GM12865 (cell line): ENCODE measurements at regions not wholly inside any gene's neighbourhood (a gene's known extent, or its start where the extent isn't known, plus 50 kb on each side); places are given as distances from the start of the nearest gene placed in this dataset.

Experiments used
- DNase-seq: peaks from one replicate; pipeline ENCODE4 v3.0.0; 2010; ENCODE audit warnings: low read depth
- H3K4me3 ChIP-seq: 2 replicates; pipeline ENCODE4 v1.5.1; 2011; ENCODE audit warnings: mild to moderate bottlenecking, low read depth, low read length, control low read depth
- CTCF ChIP-seq: IDR thresholded peaks from 2 replicates; pipeline ENCODE4 v1.5.1; 2011; ENCODE audit warnings: low read length, control low read depth, low read depth, inconsistent platforms; ENCODE audit not compliant: insufficient read depth; ENCODE audit errors: missing control alignments

GRCh38 chr5:135127439-135128240 lies 93.6 kb upstream of the PITX1 start:
- no peak for DNase-seq
- no peak overlapping the region for H3K4me3 ChIP-seq
- no peak for TF ChIP-seq CTCF

GRCh38 chr5:135126688-135127438 lies 92.8 kb upstream of the PITX1 start:
- DNase-seq, result no peak
- TF ChIP-seq CTCF, result no peak
- H3K4me3 ChIP-seq, result no peak overlapping the region

- no peak for DNase-seq
- TF ChIP-seq CTCF, result no peak
- H3K4me3 ChIP-seq, result no peak overlapping the region
Measured at GRCh38 chr5:135124724-135125123, 90.7 kb upstream of the PITX1 start.

GRCh38 chr5:135124128-135124527 lies 90.1 kb upstream of the PITX1 start:
- DNase-seq, result no peak
- TF ChIP-seq CTCF, result no peak
- H3K4me3 ChIP-seq, result no peak overlapping the region

- TF ChIP-seq CTCF, result no peak
- H3K4me3 ChIP-seq, result no peak overlapping the region
- DNase-seq, result no peak
Measured at GRCh38 chr5:135122797-135123196, 88.8 kb upstream of the PITX1 start.

- TF ChIP-seq CTCF, result no peak
- DNase-seq, result no peak
- H3K4me3 ChIP-seq, result no peak overlapping the region
Measured at GRCh38 chr5:135120951-135121350, 86.9 kb upstream of the PITX1 start.

- TF ChIP-seq CTCF, result no peak
- DNase-seq, result no peak
- no peak overlapping the region for H3K4me3 ChIP-seq
Measured at GRCh38 chr5:135119481-135119880, 85.5 kb upstream of the PITX1 start.
